ENCODE measurements at regions not wholly inside any gene's neighbourhood (a gene's known extent, or its start where the extent isn't known, plus 50 kb on each side); places are given as distances from the start of the nearest gene placed in this dataset.

DNA sequence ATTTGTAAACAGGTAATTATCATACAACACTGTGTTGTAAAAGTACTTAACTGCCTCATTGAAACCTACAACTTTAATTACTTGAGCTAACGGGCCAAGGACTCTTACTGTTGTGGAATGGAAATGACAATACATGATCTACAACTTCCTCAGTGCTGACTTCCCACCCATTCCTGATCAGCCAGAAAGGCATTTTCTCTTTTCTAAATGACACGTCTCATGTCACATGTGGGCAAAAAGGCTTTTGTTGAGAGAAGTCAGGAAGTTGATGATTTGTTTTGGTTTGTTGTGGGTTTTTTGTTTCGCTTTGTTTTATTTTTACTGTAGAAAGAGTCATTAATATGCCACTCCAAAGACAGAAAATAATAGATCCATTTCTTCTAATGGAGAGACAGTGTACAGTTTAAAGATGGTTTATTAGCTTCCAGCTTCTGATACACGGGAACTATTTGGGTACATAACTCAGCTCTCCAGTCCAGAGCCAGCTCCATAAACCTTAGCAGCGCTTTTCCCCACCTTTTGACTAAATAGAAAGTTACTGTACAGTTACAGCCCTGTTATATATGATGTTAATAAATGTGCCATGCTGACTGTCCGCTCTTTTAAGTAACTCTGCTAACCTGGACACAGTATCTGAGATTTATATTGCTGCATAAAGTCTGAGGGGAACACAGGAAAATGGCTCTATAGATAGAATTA, 509.4 kb upstream of the API5 start:
- no peaks in the 10 kb centered on the region for H3K4me1 ChIP-seq
- no peaks in the 10 kb centered on the region for H3K9me3 ChIP-seq
- ATAC-seq, result no peak
- no peaks in the 10 kb centered on the region for H3K27me3 ChIP-seq
- H3K27ac ChIP-seq, result no peak overlapping the region
- intact Hi-C loops (cut with DNase I), result no loop called here
- no peak overlapping the region for H3K4me3 ChIP-seq
- DNase-seq, result no peak
- H3K36me3 ChIP-seq (replicated peaks in 1 of 2; ENCODE audit: insufficient read depth in 1 of 2, low read depth in 2 of 2), result no peaks in the 10 kb centered on the region
- TF ChIP-seq POLR2A (IDR thresholded peaks at IDR 0.05), result no peak
- TF ChIP-seq, protein P1, sequence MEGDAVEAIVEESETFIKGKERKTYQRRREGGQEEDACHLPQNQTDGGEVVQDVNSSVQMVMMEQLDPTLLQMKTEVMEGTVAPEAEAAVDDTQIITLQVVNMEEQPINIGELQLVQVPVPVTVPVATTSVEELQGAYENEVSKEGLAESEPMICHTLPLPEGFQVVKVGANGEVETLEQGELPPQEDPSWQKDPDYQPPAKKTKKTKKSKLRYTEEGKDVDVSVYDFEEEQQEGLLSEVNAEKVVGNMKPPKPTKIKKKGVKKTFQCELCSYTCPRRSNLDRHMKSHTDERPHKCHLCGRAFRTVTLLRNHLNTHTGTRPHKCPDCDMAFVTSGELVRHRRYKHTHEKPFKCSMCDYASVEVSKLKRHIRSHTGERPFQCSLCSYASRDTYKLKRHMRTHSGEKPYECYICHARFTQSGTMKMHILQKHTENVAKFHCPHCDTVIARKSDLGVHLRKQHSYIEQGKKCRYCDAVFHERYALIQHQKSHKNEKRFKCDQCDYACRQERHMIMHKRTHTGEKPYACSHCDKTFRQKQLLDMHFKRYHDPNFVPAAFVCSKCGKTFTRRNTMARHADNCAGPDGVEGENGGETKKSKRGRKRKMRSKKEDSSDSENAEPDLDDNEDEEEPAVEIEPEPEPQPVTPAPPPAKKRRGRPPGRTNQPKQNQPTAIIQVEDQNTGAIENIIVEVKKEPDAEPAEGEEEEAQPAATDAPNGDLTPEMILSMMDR (IDR thresholded peaks at IDR 0.05), result no peak
- WGBS, 2 donors, result 44 to 45% methylated on average over 6 of the region's 6 CpGs

- H3K27ac ChIP-seq, result no peak overlapping the region
- ATAC-seq (no peak), DNase-seq (no peak)
- intact Hi-C loops (cut with DNase I), result no loop called here
- H3K9me3 ChIP-seq, result no peaks in the 10 kb centered on the region
- WGBS, 2 donors, result 20 to 40% methylated on average over 2 of the region's 2 CpGs
- TF ChIP-seq, protein P1 (IDR thresholded peaks at IDR 0.05), result no peak
- no peak for TF ChIP-seq POLR2A (IDR thresholded peaks at IDR 0.05)
- H3K4me1 ChIP-seq, result no peaks in the 10 kb centered on the region
- H3K27me3 ChIP-seq, result no peaks in the 10 kb centered on the region
- no peaks in the 10 kb centered on the region for H3K36me3 ChIP-seq (replicated peaks in 1 of 2; ENCODE audit: insufficient read depth in 1 of 2, low read depth in 2 of 2)
- no peak overlapping the region for H3K4me3 ChIP-seq
These were observed 505.6 kb upstream of the API5 start for GRCh38 chr11:42806191-42806590.

DNA sequence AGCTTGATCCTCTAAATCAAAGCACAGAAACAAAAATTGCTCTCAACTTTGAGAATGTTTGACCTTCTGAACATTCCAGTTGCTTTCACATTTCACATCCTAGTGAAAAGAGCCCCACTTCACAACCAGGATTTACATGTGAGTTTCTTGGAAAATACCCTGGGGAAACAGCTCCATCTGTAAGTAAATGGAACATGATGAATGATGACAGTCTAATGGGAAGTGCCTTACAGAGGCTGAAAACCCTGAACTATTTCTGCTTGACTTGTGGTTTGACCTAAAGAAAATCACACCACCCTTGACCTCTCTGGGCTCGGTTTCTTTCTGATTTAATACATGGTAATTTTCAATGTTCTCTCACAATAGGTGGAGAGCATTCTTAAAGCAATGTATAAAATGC, 499.4 kb upstream of the API5 start:
- H3K4me3 ChIP-seq, result no peak overlapping the region
- intact Hi-C loops (cut with DNase I), result no loop called here
- ATAC-seq (no peak), DNase-seq (no peak)
- H3K36me3 ChIP-seq (replicated peaks in 1 of 2; ENCODE audit: insufficient read depth in 1 of 2, low read depth in 2 of 2), result no peaks in the 10 kb centered on the region
- 29 to 43% methylated on average over 1 of the region's 1 CpG for WGBS, 2 donors
- no peak overlapping the region for H3K27ac ChIP-seq
- no peaks in the 10 kb centered on the region for H3K4me1 ChIP-seq
- H3K27me3 ChIP-seq, result no peaks in the 10 kb centered on the region
- TF ChIP-seq POLR2A (IDR thresholded peaks at IDR 0.05), result no peak
- TF ChIP-seq, protein P1 (IDR thresholded peaks at IDR 0.05), result no peak
- H3K9me3 ChIP-seq, result no peaks in the 10 kb centered on the region

DNA sequence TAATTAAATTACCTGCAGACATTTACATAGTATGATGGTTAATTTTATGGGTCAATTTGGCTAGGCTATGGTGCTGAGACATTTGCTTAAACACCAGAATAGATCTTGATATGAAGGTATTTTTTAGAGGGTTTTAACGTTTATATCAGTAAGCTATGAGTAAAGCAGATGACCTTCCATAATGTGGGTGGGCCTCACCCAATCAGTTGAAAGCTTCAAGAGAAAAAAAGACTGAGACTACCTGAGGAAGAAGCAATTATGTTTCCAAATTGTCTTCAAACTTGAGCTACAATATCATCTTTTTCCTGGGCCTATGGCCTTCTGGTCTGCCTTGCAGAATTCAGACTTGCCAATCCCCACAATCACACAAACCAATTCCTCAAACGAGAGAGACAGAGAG, 498.8 kb upstream of the API5 start:
- no peak for TF ChIP-seq POLR2A (IDR thresholded peaks at IDR 0.05)
- TF ChIP-seq, protein P1 (IDR thresholded peaks at IDR 0.05), result no peak
- Histone ChIP-seq H3K27ac (no peak overlapping the region), H3K4me3 (no peak overlapping the region), H3K4me1 (no peaks in the 10 kb centered on the region), H3K27me3 (no peaks in the 10 kb centered on the region), H3K36me3 (replicated peaks in 1 of 2; ENCODE audit: insufficient read depth in 1 of 2, low read depth in 2 of 2) (no peaks in the 10 kb centered on the region), H3K9me3 (no peaks in the 10 kb centered on the region)
- DNase-seq, result no peak
- intact Hi-C loops (cut with DNase I), result no loop called here
- whole genome bisulfite sequencing, 2 donors, result 47 to 59% methylated on average over 2 of the region's 2 CpGs
- ATAC-seq, result no peak

GRCh38 chr11:42816471-42816870, 495.3 kb upstream of the API5 start:
- H3K9me3 ChIP-seq, result no peaks in the 10 kb centered on the region
- no peaks in the 10 kb centered on the region for H3K4me1 ChIP-seq
- no peak for TF ChIP-seq POLR2A (IDR thresholded peaks at IDR 0.05)
- TF ChIP-seq, protein P1 (IDR thresholded peaks at IDR 0.05), result no peak
- H3K4me3 ChIP-seq, result no peak overlapping the region
- WGBS, 2 donors, result 60 to 62% methylated on average over 2 of the region's 2 CpGs
- H3K27me3 ChIP-seq, result no peaks in the 10 kb centered on the region
- ATAC-seq, result no peak
- H3K36me3 ChIP-seq (replicated peaks in 1 of 2; ENCODE audit: insufficient read depth in 1 of 2, low read depth in 2 of 2), result no peaks in the 10 kb centered on the region
- intact Hi-C loops (cut with DNase I), result no loop called here
- no peak overlapping the region for H3K27ac ChIP-seq
- no peak for DNase-seq
